GM13976 (cell line): ENCODE measurements at regions not wholly inside any gene's neighbourhood (a gene's known extent, or its start where the extent isn't known, plus 50 kb on each side); places are given as distances from the start of the nearest gene placed in this dataset.

ENCODE experiments used
- DNase-seq: peaks from one replicate; pipeline ENCODE4 v3.0.0; 2012; ENCODE audit warnings: low spot score
- CTCF ChIP-seq: IDR thresholded peaks from 2 replicates; pipeline ENCODE4 v1.5.1; 2012; ENCODE audit warnings: borderline replicate concordance, mild to moderate bottlenecking; ENCODE audit not compliant: insufficient read depth; ENCODE audit errors: extremely low read depth, missing control alignments, control extremely low read depth
- in situ Hi-C: fragments of 300-500 bp; cut with MboI; formaldehyde crosslinking; loops from one replicate; pipeline ENCODE4 v1.12.0; 2022; ENCODE audit warnings: low sequenced_read_pairs, mixed read lengths, inconsistent platforms; ENCODE audit not compliant: unreplicated experiment

GRCh38 chr1:208357644-208358507 is 113.7 kb upstream of the PLXNA2 start:
- in situ Hi-C loops: no loop called here
- TF ChIP-seq CTCF: no peak
- DNase-seq: no peak

GRCh38 chr1:208358651-208359050 is 114.5 kb upstream of the PLXNA2 start:
- in situ Hi-C loops: no loop called here
- TF ChIP-seq CTCF: no peak
- no peak for DNase-seq

GRCh38 chr1:208362011-208362410 is 117.8 kb upstream of the PLXNA2 start:
- DNase-seq: no peak
- no peak for TF ChIP-seq CTCF
- in situ Hi-C loops: no loop called here

GRCh38 chr1:208366559-208366958 is 122.4 kb upstream of the PLXNA2 start:
- DNase-seq: no peak
- in situ Hi-C loops: no loop called here
- no peak for TF ChIP-seq CTCF

- in situ Hi-C loops: no loop called here
- TF ChIP-seq CTCF: no peak
- DNase-seq: no peak
Measured at GRCh38 chr1:208369045-208369444, 124.9 kb upstream of the PLXNA2 start.

- DNase-seq: no peak
- TF ChIP-seq CTCF: no peak
- in situ Hi-C loops: no loop called here
Measured at GRCh38 chr1:208369658-208370057, 125.5 kb upstream of the PLXNA2 start.
